ENCODE measurements at regions not wholly inside any gene's neighbourhood (a gene's known extent, or its start where the extent isn't known, plus 50 kb on each side); places are given as distances from the start of the nearest gene placed in this dataset.

DNA sequence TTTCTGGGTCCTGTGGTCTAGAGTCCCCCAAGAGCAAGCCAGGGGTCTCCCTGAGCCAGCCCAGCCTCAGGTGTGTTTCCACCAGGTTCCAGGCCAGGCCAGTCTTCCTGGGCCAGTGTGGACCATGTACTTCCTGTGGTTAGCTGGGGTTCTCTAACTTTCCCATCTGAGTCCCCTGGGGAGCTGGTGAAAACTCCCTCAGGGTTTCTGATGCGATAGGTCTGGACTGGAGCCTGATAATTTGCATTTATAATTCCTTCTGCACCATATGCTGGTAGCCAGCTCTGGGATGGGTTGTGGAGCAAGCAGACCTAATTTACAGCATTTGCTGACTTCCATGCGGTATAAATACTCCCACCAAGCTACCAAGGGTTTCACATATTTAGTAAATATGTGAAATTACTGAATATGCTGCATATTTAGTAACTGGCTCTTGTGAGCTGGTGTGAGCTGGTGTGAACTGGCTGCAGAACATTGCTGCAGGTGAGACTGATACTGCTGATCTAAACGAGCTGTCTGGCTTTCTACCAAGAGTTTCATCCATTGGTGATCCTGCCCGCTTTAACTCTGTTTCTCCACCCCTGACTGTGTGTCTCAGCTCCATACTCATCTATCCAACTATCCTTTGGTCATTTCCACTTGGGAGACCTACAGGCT, 62.6 kb downstream of the RIN2 start:
- no peak for DNase-seq (ENCODE audit: low read depth, low spot score)
- TF ChIP-seq, protein P1, sequence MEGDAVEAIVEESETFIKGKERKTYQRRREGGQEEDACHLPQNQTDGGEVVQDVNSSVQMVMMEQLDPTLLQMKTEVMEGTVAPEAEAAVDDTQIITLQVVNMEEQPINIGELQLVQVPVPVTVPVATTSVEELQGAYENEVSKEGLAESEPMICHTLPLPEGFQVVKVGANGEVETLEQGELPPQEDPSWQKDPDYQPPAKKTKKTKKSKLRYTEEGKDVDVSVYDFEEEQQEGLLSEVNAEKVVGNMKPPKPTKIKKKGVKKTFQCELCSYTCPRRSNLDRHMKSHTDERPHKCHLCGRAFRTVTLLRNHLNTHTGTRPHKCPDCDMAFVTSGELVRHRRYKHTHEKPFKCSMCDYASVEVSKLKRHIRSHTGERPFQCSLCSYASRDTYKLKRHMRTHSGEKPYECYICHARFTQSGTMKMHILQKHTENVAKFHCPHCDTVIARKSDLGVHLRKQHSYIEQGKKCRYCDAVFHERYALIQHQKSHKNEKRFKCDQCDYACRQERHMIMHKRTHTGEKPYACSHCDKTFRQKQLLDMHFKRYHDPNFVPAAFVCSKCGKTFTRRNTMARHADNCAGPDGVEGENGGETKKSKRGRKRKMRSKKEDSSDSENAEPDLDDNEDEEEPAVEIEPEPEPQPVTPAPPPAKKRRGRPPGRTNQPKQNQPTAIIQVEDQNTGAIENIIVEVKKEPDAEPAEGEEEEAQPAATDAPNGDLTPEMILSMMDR (IDR thresholded peaks at IDR 0.05; ENCODE audit: insufficient read depth, low read length, missing control alignments): no peak
- H3K4me3 ChIP-seq (ENCODE audit: low read depth, low read length): no peak overlapping the region
- CTCF ChIA-PET: interaction anchor here (1.0 kb wide), 1 partner anchor 10 kb away, joined by 3 read pairs; no protein-coding TSS in a partner anchor
- POLR2A ChIA-PET: no interaction called here

DNA sequence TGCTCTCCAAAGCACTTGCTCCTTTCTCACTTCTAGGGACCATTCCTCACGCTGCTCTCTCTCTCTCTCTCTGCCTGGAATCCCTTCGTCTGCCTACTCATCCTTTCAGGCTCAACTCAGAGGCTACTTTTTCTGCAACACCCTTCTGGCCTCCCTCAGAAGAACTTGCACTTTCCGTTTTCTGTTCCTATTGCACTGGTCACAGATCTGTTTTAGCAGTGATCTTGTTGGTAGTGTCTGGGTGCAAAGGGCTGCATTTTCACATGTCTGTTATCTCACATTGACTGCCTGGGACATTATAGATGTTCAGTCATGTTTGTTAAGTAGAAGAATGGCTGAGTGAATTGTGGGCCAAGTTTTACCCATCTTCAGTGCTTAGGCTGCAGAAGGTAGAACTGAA, 63.5 kb downstream of the RIN2 start:
- H3K4me3 ChIP-seq (ENCODE audit: low read depth, low read length): no peak overlapping the region
- CTCF ChIA-PET: interaction anchor here (1.0 to 1.3 kb wide), 3 partner anchors 9 to 36 kb away, joined by 3 read pairs; no protein-coding TSS in a partner anchor
- TF ChIP-seq, protein P1 (IDR thresholded peaks at IDR 0.05; ENCODE audit: insufficient read depth, low read length, missing control alignments): no peak
- POLR2A ChIA-PET: no interaction called here
- no peak for DNase-seq (ENCODE audit: low read depth, low spot score)

DNA sequence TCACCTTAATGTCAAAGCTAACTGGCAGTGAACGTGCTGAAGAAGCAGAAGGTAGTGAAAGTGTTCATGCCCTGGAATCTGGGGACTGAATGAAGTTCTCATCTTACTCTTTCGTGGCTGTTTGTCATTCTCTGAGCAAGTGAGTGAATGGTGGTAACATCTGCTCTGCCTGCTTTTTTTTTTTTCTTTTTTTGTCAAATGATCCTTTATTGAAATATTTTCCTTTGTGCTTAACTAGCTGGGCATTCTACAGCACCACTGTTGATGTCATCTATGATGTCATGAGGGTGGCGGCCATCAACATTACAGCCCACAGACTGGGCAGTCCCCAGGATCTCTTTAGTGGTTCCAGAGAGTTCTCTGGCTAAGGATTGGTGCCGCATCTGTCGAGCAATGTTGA, 65.2 kb downstream of the RIN2 start:
- POLR2A ChIA-PET: no interaction called here
- TF ChIP-seq, protein P1 (IDR thresholded peaks at IDR 0.05; ENCODE audit: insufficient read depth, low read length, missing control alignments): no peak

DNA sequence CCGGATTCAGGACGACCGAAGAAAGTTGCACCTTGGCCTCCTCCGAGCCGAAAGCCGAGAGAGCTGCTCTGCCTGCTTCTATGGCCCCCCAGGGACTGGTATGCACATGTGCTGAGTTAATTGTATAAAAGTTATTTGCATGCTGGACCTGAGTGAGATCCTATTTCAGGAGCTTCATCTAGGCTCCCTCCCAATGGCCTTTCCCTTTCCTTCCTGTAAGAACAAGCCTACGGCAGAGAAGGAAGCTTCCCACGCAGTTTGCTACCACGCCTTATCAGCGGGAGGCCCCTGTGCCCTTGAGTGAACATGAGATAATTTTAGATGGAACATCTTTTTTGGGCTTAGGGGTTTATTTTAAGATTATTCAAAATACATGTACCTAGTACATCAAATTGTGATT, 65.9 kb downstream of the RIN2 start:
- no peak for DNase-seq (ENCODE audit: low read depth, low spot score)
- H3K4me3 ChIP-seq (ENCODE audit: low read depth, low read length): no peak overlapping the region
- POLR2A ChIA-PET: no interaction called here
- TF ChIP-seq, protein P1 (IDR thresholded peaks at IDR 0.05; ENCODE audit: insufficient read depth, low read length, missing control alignments): no peak
- CTCF ChIA-PET: no interaction called here

More for the DNA sequence above, 65.2 kb downstream of the RIN2 start:
- H3K4me3 ChIP-seq (ENCODE audit: low read depth, low read length): no peak overlapping the region
- no peak for DNase-seq (ENCODE audit: low read depth, low spot score)
- CTCF ChIA-PET: interaction anchor here (0.9 kb wide), 1 partner anchor 26 kb away, joined by 3 read pairs; no protein-coding TSS in a partner anchor

DNA sequence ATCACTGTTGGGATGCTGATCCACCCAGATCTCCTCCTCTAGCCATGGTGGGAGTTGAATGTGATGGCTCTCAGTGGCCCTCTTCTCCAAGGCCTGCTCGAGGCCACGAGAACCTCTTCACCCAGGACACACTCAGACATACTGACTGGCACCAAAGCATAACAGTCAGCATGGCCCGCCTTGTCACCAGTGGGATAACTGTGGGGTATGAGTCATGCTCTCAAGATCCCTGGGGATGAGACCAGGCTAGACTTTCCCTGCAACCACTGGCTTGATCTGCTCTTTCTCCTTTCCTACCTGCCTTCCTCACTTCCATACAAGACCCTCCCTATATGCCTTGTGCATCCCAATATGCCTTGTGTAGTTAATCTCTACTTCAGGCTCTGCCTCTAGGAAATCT, 66.8 kb downstream of the RIN2 start:
- no peak overlapping the region for H3K4me3 ChIP-seq (ENCODE audit: low read depth, low read length)
- DNase-seq (ENCODE audit: low read depth, low spot score): no peak
- ChIA-PET CTCF (interaction anchor here (4.9 kb wide), 1 partner anchor 9 kb away, joined by 39 read pairs; no protein-coding TSS in a partner anchor), POLR2A (no interaction called here)
- TF ChIP-seq, protein P1 (IDR thresholded peaks at IDR 0.05; ENCODE audit: insufficient read depth, low read length, missing control alignments): no peak

DNA sequence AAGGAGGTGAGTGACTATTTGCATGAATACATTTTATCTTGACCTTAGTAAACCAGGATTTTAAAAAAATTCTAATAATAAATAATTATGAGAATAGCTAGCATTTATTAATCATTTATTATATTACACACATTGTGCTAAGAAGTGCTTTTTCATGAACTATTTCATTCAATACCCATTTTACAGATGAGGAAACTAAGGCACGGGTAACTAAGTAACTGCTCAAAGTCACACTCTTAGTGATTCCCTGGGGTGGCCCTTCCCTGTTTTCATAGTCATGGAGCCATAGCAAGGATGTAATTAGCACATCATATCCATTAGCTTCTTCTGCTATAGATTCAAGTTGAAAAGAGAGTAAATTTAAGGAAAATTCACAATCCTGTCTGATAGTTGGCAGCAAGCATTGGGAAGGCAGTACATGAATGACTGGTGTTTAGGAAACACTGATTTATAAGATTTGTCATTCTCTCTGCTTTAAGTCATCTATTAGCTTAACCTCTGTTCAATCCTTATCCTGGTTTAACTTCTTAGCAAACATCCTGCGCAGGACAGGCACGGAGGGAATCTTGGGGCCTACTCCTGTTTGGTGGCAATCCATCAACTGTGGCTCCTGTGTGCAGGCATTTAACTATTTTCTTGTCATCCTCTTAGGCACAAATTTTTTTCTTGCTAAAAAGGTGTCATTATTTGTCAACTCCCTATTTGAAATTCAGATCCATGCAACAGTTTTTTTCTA, 68.3 kb downstream of the RIN2 start:
- ChIA-PET CTCF (interaction anchor here (1.7 to 4.9 kb wide), 2 partner anchors 11 to 60 kb away, joined by 4 to 39 read pairs; no protein-coding TSS in a partner anchor), POLR2A (no interaction called here)
- DNase-seq (ENCODE audit: low read depth, low spot score): no peak
- no peak overlapping the region for H3K4me3 ChIP-seq (ENCODE audit: low read depth, low read length)
- TF ChIP-seq, protein P1 (IDR thresholded peaks at IDR 0.05; ENCODE audit: insufficient read depth, low read length, missing control alignments): no peak
